Glomerular visceral epithelial cell (primary cell): ENCODE measurements at regions not wholly inside any gene's neighbourhood (a gene's known extent, or its start where the extent isn't known, plus 50 kb on each side); places are given as distances from the start of the nearest gene placed in this dataset.

Source experiments
- DNase-seq: peaks from one replicate; pipeline ENCODE4 v3.0.0-alpha.2; 2016; ENCODE audit errors: extremely low spot score

DNA sequence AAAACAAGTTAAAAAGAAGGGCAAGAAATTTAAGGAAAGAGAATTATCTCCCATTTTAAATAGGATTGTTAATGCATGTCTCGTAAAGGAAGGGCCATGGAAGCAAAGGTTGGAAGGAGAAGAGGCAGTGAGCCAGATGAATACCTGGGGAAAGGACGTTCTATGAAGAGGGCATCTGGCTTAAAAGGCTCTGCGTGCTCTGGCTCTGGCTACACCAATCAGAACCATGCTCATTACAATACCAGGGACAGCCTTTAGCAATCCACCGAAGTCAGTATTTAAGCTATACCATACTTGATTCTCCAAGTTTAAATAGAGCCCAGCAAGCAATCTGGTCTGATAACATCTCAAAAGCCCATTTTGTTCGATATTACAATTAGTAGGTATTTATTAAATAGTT lies 58.5 kb upstream of the C1orf87 start:
- no peak for DNase-seq

DNA sequence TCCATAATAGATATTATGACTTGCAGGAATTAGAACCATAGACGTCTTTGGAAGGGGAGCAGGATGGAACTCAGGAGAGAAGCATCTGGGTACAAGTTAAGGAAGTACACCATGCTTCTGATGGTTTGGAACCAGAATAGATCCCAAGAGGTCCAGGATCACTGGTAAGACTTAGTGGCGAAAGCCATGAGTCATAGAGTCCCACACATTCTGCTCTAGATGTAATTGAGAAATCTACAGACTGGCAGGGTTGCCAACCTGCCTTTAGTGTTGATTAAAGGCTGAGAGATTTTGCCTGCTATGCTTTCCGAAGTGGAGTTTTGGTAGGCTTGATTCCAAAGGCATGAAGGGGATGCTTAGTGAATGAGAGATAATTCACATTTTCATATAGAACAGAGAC lies 57.1 kb upstream of the C1orf87 start:
- DNase-seq = no peak

DNA sequence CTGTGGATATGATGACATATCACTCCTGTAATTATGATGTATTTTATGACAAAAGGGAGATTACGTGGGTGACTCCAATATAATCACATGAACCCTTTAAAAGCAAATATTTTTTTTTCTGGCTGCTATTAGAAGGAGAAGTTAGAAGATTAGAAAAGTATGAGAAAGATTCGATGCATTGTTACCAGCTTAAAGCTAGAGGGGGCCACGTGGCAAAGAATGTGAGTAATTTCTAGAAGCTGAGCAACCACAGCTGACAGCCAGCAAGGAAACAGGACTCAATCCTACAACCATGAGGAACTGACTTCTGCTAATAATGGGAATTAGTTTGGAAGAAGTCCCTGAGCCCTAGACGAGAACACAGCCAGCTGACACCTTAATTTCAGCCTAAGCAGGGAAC lies 56.3 kb upstream of the C1orf87 start:
- no peak for DNase-seq

DNA sequence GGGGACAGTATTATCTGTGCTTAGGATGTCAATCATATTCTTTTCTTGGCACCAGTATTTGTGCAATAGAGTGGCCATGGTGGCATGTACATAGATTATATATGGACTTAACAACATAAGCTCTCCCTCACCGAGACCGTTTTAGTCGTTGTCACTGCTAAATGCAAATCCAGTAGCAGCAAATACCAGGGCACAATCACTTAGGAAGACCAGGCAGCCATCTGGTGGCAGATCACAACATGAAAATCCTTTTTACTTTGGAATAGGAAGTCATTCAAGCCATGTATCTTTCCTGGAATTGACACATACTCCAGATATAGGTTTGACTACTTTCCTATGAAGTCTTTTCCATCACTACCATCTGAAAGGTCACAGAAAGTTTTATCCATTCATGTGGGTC lies 53.2 kb upstream of the C1orf87 start:
- DNase-seq = no peak
